ENCODE measurements at regions not wholly inside any gene's neighbourhood (a gene's known extent, or its start where the extent isn't known, plus 50 kb on each side); places are given as distances from the start of the nearest gene placed in this dataset.
"Not testable (repeated sequence)": the region's sequence is repeated elsewhere in the genome, so short reads cannot be mapped to it uniquely, and the experiment has no call there.

- H3K9me3 ChIP-seq, result no peaks in the 10 kb centered on the region
- H3K36me3 ChIP-seq, result no peaks in the 10 kb centered on the region
- no peak overlapping the region for H3K4me3 ChIP-seq
- H3K27me3 ChIP-seq, result no peaks in the 10 kb centered on the region
- DNase-seq, result no peak
These were observed 480.9 kb downstream of the PCDH11X start for GRCh38 chrX:92260102-92260501.

- no peak overlapping the region for H3K4me3 ChIP-seq
- no peaks in the 10 kb centered on the region for H3K27me3 ChIP-seq
- DNase-seq, result no peak
- no peaks in the 10 kb centered on the region for H3K9me3 ChIP-seq
- H3K36me3 ChIP-seq, result no peaks in the 10 kb centered on the region
These were observed 492.0 kb downstream of the PCDH11X start for GRCh38 chrX:92270936-92271855.

GRCh38 chrX:92278556-92278955 lies 499.4 kb downstream of the PCDH11X start:
- not testable (repeated sequence) for H3K9me3 ChIP-seq, H3K36me3 ChIP-seq, H3K27me3 ChIP-seq, DNase-seq, H3K4me3 ChIP-seq

GRCh38 chrX:92280347-92280746 lies 501.2 kb downstream of the PCDH11X start:
- not testable (repeated sequence) for H3K9me3 ChIP-seq, H3K27me3 ChIP-seq, H3K36me3 ChIP-seq, DNase-seq, H3K4me3 ChIP-seq

- H3K9me3 ChIP-seq, result no peaks in the 10 kb centered on the region
- H3K4me3 ChIP-seq, result no peak overlapping the region
- DNase-seq, result no peak
- no peaks in the 10 kb centered on the region for H3K27me3 ChIP-seq
- no peaks in the 10 kb centered on the region for H3K36me3 ChIP-seq
These were observed 504.1 kb downstream of the PCDH11X start for GRCh38 chrX:92283308-92283707.

GRCh38 chrX:92298067-92298466 lies 518.9 kb downstream of the PCDH11X start:
- not testable (repeated sequence) for H3K27me3 ChIP-seq, H3K9me3 ChIP-seq, H3K36me3 ChIP-seq, H3K4me3 ChIP-seq
- DNase-seq, result peak; percentile 0

GRCh38 chrX:92333194-92333593 lies 554.0 kb downstream of the PCDH11X start:
- H3K9me3 ChIP-seq, H3K36me3 ChIP-seq, H3K27me3 ChIP-seq, H3K4me3 ChIP-seq, DNase-seq: not testable (repeated sequence)

- not testable (repeated sequence) for DNase-seq, H3K9me3 ChIP-seq, H3K27me3 ChIP-seq, H3K36me3 ChIP-seq, H3K4me3 ChIP-seq
These were observed 571.9 kb downstream of the PCDH11X start for GRCh38 chrX:92351065-92351464.

- Histone ChIP-seq H3K9me3 (no peaks in the 10 kb centered on the region), H3K4me3 (no peak overlapping the region), H3K36me3 (no peaks in the 10 kb centered on the region), H3K27me3 (no peaks in the 10 kb centered on the region)
- DNase-seq, result no peak
These were observed 572.3 kb downstream of the PCDH11X start for GRCh38 chrX:92351511-92351910.

Measured in MG63 (cell line).